GM12875 (cell line): ENCODE measurements at regions not wholly inside any gene's neighbourhood (a gene's known extent, or its start where the extent isn't known, plus 50 kb on each side); places are given as distances from the start of the nearest gene placed in this dataset.

Source experiments
- H3K4me3 ChIP-seq: one replicate; pipeline ENCODE4 v1.5.1; 2011; ENCODE audit warnings: low read depth, low read length, control low read depth
- CTCF ChIP-seq: IDR thresholded peaks from 2 replicates; pipeline ENCODE4 v1.5.1; 2011; ENCODE audit warnings: low read depth, mild to moderate bottlenecking, control low read depth, inconsistent platforms, low read length, moderate library complexity, borderline replicate concordance; ENCODE audit not compliant: insufficient read depth

GRCh38 chr12:89181271-89181920, 170.9 kb downstream of the DUSP6 start:
- no peak for TF ChIP-seq CTCF
- no peak overlapping the region for H3K4me3 ChIP-seq

- no peak overlapping the region for H3K4me3 ChIP-seq
- no peak for TF ChIP-seq CTCF
Observed at GRCh38 chr12:89180496-89180895, 171.8 kb downstream of the DUSP6 start.

- no peak overlapping the region for H3K4me3 ChIP-seq
- TF ChIP-seq CTCF = no peak
Observed at GRCh38 chr12:89179983-89180382, 172.3 kb downstream of the DUSP6 start.

GRCh38 chr12:89179245-89179644, 173.1 kb downstream of the DUSP6 start:
- no peak for TF ChIP-seq CTCF
- no peak overlapping the region for H3K4me3 ChIP-seq

GRCh38 chr12:89177802-89178395, 174.4 kb downstream of the DUSP6 start:
- no peak for TF ChIP-seq CTCF
- H3K4me3 ChIP-seq = no peak overlapping the region

- no peak overlapping the region for H3K4me3 ChIP-seq
- no peak for TF ChIP-seq CTCF
Observed at GRCh38 chr12:89176676-89177075, 175.6 kb downstream of the DUSP6 start.

- no peak for TF ChIP-seq CTCF
- H3K4me3 ChIP-seq = no peak overlapping the region
Observed at GRCh38 chr12:89173678-89174077, 178.6 kb downstream of the DUSP6 start.
